ENCODE measurements at regions not wholly inside any gene's neighbourhood (a gene's known extent, or its start where the extent isn't known, plus 50 kb on each side); places are given as distances from the start of the nearest gene placed in this dataset.

GRCh38 chr16:85363427-85363826 lies 249.7 kb upstream of the GSE1 start:
- TF ChIP-seq POLR2AphosphoS5 (IDR thresholded peaks at IDR 0.05) (no peak), CTCF (IDR thresholded peaks at IDR 0.05) (no peak), EP300 (IDR thresholded peaks at IDR 0.05; ENCODE audit: low read depth) (no peak), POLR2A (IDR thresholded peaks at IDR 0.05) (no peak)
